OCI-LY3 (cell line): ENCODE measurements at regions not wholly inside any gene's neighbourhood (a gene's known extent, or its start where the extent isn't known, plus 50 kb on each side); places are given as distances from the start of the nearest gene placed in this dataset.

Source experiments
- H2AFZ ChIP-seq: fragments of 200-600, 300-600 bp; shearing (Covaris generic); 2 replicates; pipeline ENCODE4 v1.6.0; 2014; ENCODE audit warnings: antibody characterized with exemption, low read depth, low read length
- H3K27ac ChIP-seq: fragments of 200-600, 300-600 bp; sonication (generic); 2 replicates; pipeline ENCODE4 v1.5.1; 2014; ENCODE audit warnings: mild to moderate bottlenecking, low read length, moderate library complexity, mixed read lengths
- H3K27me3 ChIP-seq: fragments of 200-600, 300-600 bp; sonication (generic); 2 replicates; pipeline ENCODE4 v1.6.1; 2014; ENCODE audit warnings: low read depth, low read length, mixed read lengths
- H3K36me3 ChIP-seq: fragments of 200-600, 300-600 bp; sonication (generic); replicated peaks from 2 replicates; pipeline ENCODE3; 2014; ENCODE audit warnings: low read depth, low read length, mixed read lengths
- H3K4me1 ChIP-seq: fragments of 300-600, 200-600 bp; sonication (generic); 2 replicates; pipeline ENCODE4 v1.6.1; 2014; ENCODE audit warnings: low read length, mixed read lengths
- H3K4me2 ChIP-seq: fragments of 200-600, 300-600 bp; sonication (generic); 2 replicates; pipeline ENCODE4 v1.6.1; 2014; ENCODE audit warnings: low read length, mixed read lengths
- H3K4me3 ChIP-seq: fragments of 300-600, 200-600 bp; sonication (generic); 2 replicates; pipeline ENCODE4 v1.5.1; 2014; ENCODE audit warnings: antibody characterized with exemption, mild to moderate bottlenecking, low read length, moderate library complexity
- H3K79me2 ChIP-seq: fragments of 300-600, 200-600 bp; shearing (Covaris generic); 2 replicates; pipeline ENCODE4 v1.6.1; 2014; ENCODE audit warnings: mild to moderate bottlenecking, low read length, mixed read lengths
- H3K9ac ChIP-seq: fragments of 300-600, 200-600 bp; shearing (Covaris generic); 2 replicates; pipeline ENCODE4 v1.6.0; 2014; ENCODE audit warnings: mild to moderate bottlenecking, low read length, moderate library complexity
- H3K9me3 ChIP-seq: fragments of 200-600, 300-600 bp; shearing (Covaris generic); 2 replicates; pipeline ENCODE4 v1.6.1; 2014; ENCODE audit warnings: low read length, mixed read lengths; ENCODE audit not compliant: insufficient read depth
- H4K20me1 ChIP-seq: fragments of 200-600, 300-600 bp; sonication (generic); 2 replicates; pipeline ENCODE4 v1.6.1; 2016; ENCODE audit warnings: low read length, mixed read lengths; ENCODE audit not compliant: insufficient read depth
- CTCF ChIP-seq: fragments of 200-600, 300-600 bp; sonication (generic); IDR thresholded peaks from 2 replicates; pipeline ENCODE4 v1.5.1; 2014; ENCODE audit warnings: antibody characterized with exemption, low read length, low read depth
- EZH2phosphoT487 ChIP-seq: fragments of 200-600 bp; shearing (Covaris generic); IDR thresholded peaks from 2 replicates; pipeline ENCODE4 v1.6.1; 2018; ENCODE audit warnings: antibody characterized with exemption, mixed run types, low read depth

DNA sequence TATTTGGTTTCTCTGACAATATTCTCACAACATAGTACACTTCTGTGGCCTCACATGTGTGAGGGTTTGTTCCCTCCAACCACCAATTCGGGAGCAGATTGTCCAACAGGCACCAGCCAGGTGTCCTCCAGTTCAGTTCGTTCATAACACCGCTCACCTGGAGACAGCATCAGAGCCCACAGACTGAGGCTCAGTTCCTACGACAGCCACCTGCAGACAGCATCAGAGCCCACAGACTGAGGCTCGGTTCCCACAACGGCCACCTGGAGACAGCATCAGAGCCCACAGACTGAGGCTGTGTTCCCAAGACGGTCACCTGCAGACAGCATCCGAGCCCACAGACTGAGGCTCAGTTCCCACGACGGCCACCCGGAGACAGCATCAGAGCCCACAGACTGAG, 58.2 kb upstream of the SNTG2 start:
- no peak overlapping the region for H3K4me2 ChIP-seq
- TF ChIP-seq EZH2phosphoT487 (no peak), CTCF (no peak)

GRCh38 chr2:891734-892133, 58.9 kb upstream of the SNTG2 start:
- H3K9me3 ChIP-seq, result no peaks in the 10 kb centered on the region
- no peak overlapping the region for H3K27ac ChIP-seq
- H3K4me3 ChIP-seq, result no peak overlapping the region
- no peaks in the 10 kb centered on the region for H3K79me2 ChIP-seq
- no peaks in the 10 kb centered on the region; the same call in 1 of the 2 replicates for H3K27me3 ChIP-seq
- no peaks in the 10 kb centered on the region for H4K20me1 ChIP-seq
- H3K4me2 ChIP-seq, result no peak overlapping the region
- H2AFZ ChIP-seq, result no peak overlapping the region
- TF ChIP-seq CTCF, result no peak
- TF ChIP-seq EZH2phosphoT487, result no peak
- H3K4me1 ChIP-seq, result no peaks in the 10 kb centered on the region
- H3K9ac ChIP-seq, result no peak overlapping the region
- H3K36me3 ChIP-seq, result no peaks in the 10 kb centered on the region

More for the DNA sequence above, 58.2 kb upstream of the SNTG2 start:
- Histone ChIP-seq H3K27me3 (no peaks in the 10 kb centered on the region; the same call in 1 of the 2 replicates), H3K9me3 (no peaks in the 10 kb centered on the region), H3K4me3 (no peak overlapping the region), H4K20me1 (no peaks in the 10 kb centered on the region), H3K4me1 (no peaks in the 10 kb centered on the region), H3K27ac (no peak overlapping the region), H3K36me3 (no peaks in the 10 kb centered on the region), H2AFZ (no peak overlapping the region), H3K9ac (no peak overlapping the region), H3K79me2 (no peaks in the 10 kb centered on the region)

GRCh38 chr2:890791-891190, 59.9 kb upstream of the SNTG2 start:
- H3K4me3 ChIP-seq, result no peak overlapping the region
- no peak overlapping the region for H2AFZ ChIP-seq
- no peaks in the 10 kb centered on the region; the same call in 1 of the 2 replicates for H3K27me3 ChIP-seq
- H3K4me1 ChIP-seq, result no peaks in the 10 kb centered on the region
- no peak overlapping the region for H3K4me2 ChIP-seq
- no peak overlapping the region for H3K27ac ChIP-seq
- H3K36me3 ChIP-seq, result no peaks in the 10 kb centered on the region
- H3K79me2 ChIP-seq, result no peaks in the 10 kb centered on the region
- TF ChIP-seq EZH2phosphoT487, result no peak
- no peak for TF ChIP-seq CTCF
- no peaks in the 10 kb centered on the region for H4K20me1 ChIP-seq
- no peak overlapping the region for H3K9ac ChIP-seq
- no peaks in the 10 kb centered on the region for H3K9me3 ChIP-seq

DNA sequence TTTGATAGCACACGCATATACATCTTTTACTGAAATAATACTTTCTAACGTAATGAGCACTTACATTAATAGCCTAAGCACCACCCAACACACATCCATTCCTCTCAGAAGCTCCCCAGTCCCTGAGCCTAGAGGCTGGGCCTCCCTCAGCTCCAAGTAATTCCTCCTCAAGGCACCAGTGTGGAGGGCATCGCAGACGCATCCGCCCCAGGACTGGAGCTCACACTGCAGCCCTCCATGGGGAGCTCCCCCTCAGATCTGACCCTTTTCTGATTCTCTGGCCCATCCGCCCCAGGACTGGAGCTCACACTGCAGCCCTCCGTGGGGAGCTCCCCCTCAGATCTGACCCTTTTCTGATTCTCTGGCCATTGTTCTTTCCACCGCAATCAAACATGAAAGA, 60.4 kb upstream of the SNTG2 start:
- Histone ChIP-seq H3K4me2 (no peak overlapping the region), H3K4me3 (no peak overlapping the region), H3K27ac (no peak overlapping the region), H4K20me1 (no peaks in the 10 kb centered on the region), H3K36me3 (no peaks in the 10 kb centered on the region), H3K4me1 (no peaks in the 10 kb centered on the region), H3K9ac (no peak overlapping the region), H3K79me2 (no peaks in the 10 kb centered on the region), H3K9me3 (no peaks in the 10 kb centered on the region), H2AFZ (no peak overlapping the region), H3K27me3 (no peaks in the 10 kb centered on the region; the same call in 1 of the 2 replicates)
- no peak for TF ChIP-seq CTCF
- no peak for TF ChIP-seq EZH2phosphoT487
